H1 (cell line): ENCODE measurements at regions not wholly inside any gene's neighbourhood (a gene's known extent, or its start where the extent isn't known, plus 50 kb on each side); places are given as distances from the start of the nearest gene placed in this dataset.

Experiments
- CTCF ChIA-PET: fragments of 300-600 bp; sonication (Branson Sonifier 250); formaldehyde crosslinking; loops from one replicate; lab custom pipeline; 2021; ENCODE audit not compliant: partially characterized antibody; lab: Charles Lee
- POLR2A ChIA-PET: fragments of 300-600 bp; sonication (Branson Sonifier 250); formaldehyde crosslinking; loops from one replicate; lab custom pipeline; 2021; ENCODE audit warnings: inconsistent platforms; ENCODE audit not compliant: partially characterized antibody; lab: Charles Lee
- DNase-seq, 2 experiments: peaks; one replicate each; pipeline versions ENCODE4 v3.0.0 to v3.0.0-alpha.2; 2010 to 2022; ENCODE audit warnings: low spot score in 2 of 2, low read depth in 1 of 2, mixed read lengths in 1 of 2
- FAIRE-seq: peaks from 2 replicates; lab custom pipeline; 2011; peaks lifted over from hg19 to GRCh38; lab: Jason Lieb, UNC
- H2AFZ ChIP-seq: 2 replicates; pipeline ENCODE4 v1.8.1; 2012; ENCODE audit warnings: low read length, inconsistent platforms
- H2AK5ac ChIP-seq: 2 replicates; pipeline ENCODE4 v1.6.1; 2013; ENCODE audit warnings: low read depth, low read length
- H2BK120ac ChIP-seq: replicated peaks from 2 replicates; pipeline ENCODE3; 2013; ENCODE audit warnings: low read depth, low read length, inconsistent platforms
- H2BK12ac ChIP-seq: 2 replicates; pipeline ENCODE4 v1.6.1; 2013; ENCODE audit warnings: low read depth, low read length
- H2BK15ac ChIP-seq: 2 replicates; pipeline ENCODE4 v1.6.1; 2013; ENCODE audit warnings: low read length
- H2BK20ac ChIP-seq: 2 replicates; pipeline ENCODE4 v1.6.1; 2013; ENCODE audit warnings: low read length
- H2BK5ac ChIP-seq: 2 replicates; pipeline ENCODE4 v1.6.1; 2013; ENCODE audit warnings: low read depth, low read length
- H3K14ac ChIP-seq: 2 replicates; pipeline ENCODE4 v1.6.1; 2013; ENCODE audit warnings: inconsistent platforms; ENCODE audit not compliant: insufficient read length
- H3K18ac ChIP-seq: 2 replicates; pipeline ENCODE4 v1.6.1; 2013; ENCODE audit warnings: low read length; ENCODE audit errors: extremely low read depth
- H3K23ac ChIP-seq: 2 replicates; pipeline ENCODE4 v1.6.1; 2013; ENCODE audit warnings: inconsistent platforms; ENCODE audit not compliant: insufficient read length
- H3K23me2 ChIP-seq: 2 replicates; pipeline ENCODE4 v1.6.1; 2013; ENCODE audit warnings: low read depth, low read length
- H3K27ac ChIP-seq: 2 replicates; pipeline ENCODE4 v1.6.1; 2011; ENCODE audit warnings: low read depth, low read length, inconsistent platforms
- H3K27me3 ChIP-seq, 4 experiments: replicated peaks in 1 of 4; 1 replicate in 1 of 4; 2 replicates in 3 of 4; pipeline versions ENCODE4 v1.6.1 to v1.8.1; 2011 to 2013; ENCODE audit warnings: low read length in 3 of 4, mild to moderate bottlenecking in 3 of 4, inconsistent platforms in 2 of 4, mixed read lengths in 2 of 4, moderate library complexity in 1 of 4; ENCODE audit not compliant: control insufficient read depth in 3 of 4, insufficient read depth in 3 of 4; ENCODE audit errors: extremely low read depth in 1 of 4
- H3K36me3 ChIP-seq, 4 experiments: 2 replicates each; pipeline versions ENCODE4 v1.6.1 to v1.8.1; 2011 to 2013; ENCODE audit warnings: mild to moderate bottlenecking in 4 of 4, low read length in 3 of 4, moderate library complexity in 2 of 4, control low read depth in 1 of 4, inconsistent platforms in 1 of 4; ENCODE audit not compliant: insufficient read depth in 4 of 4, control insufficient read depth in 2 of 4
- H3K4ac ChIP-seq: replicated peaks from 2 replicates; pipeline ENCODE3; 2013; ENCODE audit warnings: low read length, low read depth, mixed read lengths, inconsistent platforms; ENCODE audit not compliant: insufficient read length
- H3K4me1 ChIP-seq, 4 experiments: replicated peaks in 1 of 4; 1 replicate in 1 of 4; 2 replicates in 3 of 4; pipeline versions ENCODE4 v1.6.1 to v1.8.1; 2011 to 2013; ENCODE audit warnings: low read length in 3 of 4, inconsistent platforms in 2 of 4, mixed read lengths in 1 of 4; ENCODE audit not compliant: insufficient read depth in 4 of 4, control insufficient read depth in 3 of 4
- H3K4me2 ChIP-seq, 2 experiments: 2 replicates each; pipeline versions ENCODE4 v1.6.1 to v1.8.1; 2011 to 2013; ENCODE audit warnings: low read depth in 2 of 2, low read length in 2 of 2, control low read depth in 1 of 2, inconsistent platforms in 1 of 2, mild to moderate bottlenecking in 1 of 2; ENCODE audit not compliant: insufficient read depth in 1 of 2
- H3K4me3 ChIP-seq, 4 experiments: fragments of 200-600, 300-600 bp in 1 of 4; sonication (generic), shearing (Covaris generic), sonication (Bioruptor Twin) in 1 of 4; 2 replicates each; pipeline versions ENCODE4 v1.5.1 to v1.8.1; 2011 to 2016; ENCODE audit warnings: low read length in 4 of 4, low read depth in 3 of 4, control low read depth in 2 of 4, inconsistent platforms in 2 of 4, mild to moderate bottlenecking in 2 of 4, mixed read lengths in 1 of 4, moderate library complexity in 1 of 4; ENCODE audit not compliant: insufficient read depth in 2 of 4; ENCODE audit errors: extremely low read depth in 1 of 4
- H3K56ac ChIP-seq: replicated peaks from 2 replicates; pipeline ENCODE3; 2013; ENCODE audit warnings: low read depth, mild to moderate bottlenecking, mixed read lengths, low read length, inconsistent platforms; ENCODE audit not compliant: insufficient read length
- H3K79me1 ChIP-seq: 2 replicates; pipeline ENCODE4 v1.6.1; 2013; ENCODE audit warnings: low read depth, low read length, control low read depth
- H3K79me2 ChIP-seq, 2 experiments: 2 replicates each; pipeline versions ENCODE4 v1.6.1 to v1.8.1; 2012 to 2013; ENCODE audit warnings: low read length in 2 of 2, mild to moderate bottlenecking in 2 of 2, inconsistent platforms in 1 of 2; ENCODE audit not compliant: insufficient read depth in 2 of 2, control insufficient read depth in 1 of 2
- H3K9ac ChIP-seq, 4 experiments: replicated peaks in 1 of 4; 1 replicate in 1 of 4; 2 replicates in 3 of 4; pipeline versions ENCODE4 v1.6.1 to v1.8.1; 2011 to 2013; ENCODE audit warnings: low read depth in 3 of 4, low read length in 3 of 4, control low read depth in 2 of 4, mild to moderate bottlenecking in 2 of 4, moderate library complexity in 2 of 4, inconsistent platforms in 1 of 4; ENCODE audit errors: extremely low read depth in 1 of 4
- H3K9me3 ChIP-seq, 2 experiments: 2 replicates each; pipeline versions ENCODE4 v1.6.1 to v1.8.1; 2012 to 2013; ENCODE audit warnings: mild to moderate bottlenecking in 2 of 2, moderate library complexity in 2 of 2, control low read depth in 1 of 2, inconsistent platforms in 1 of 2, low read depth in 1 of 2, low read length in 1 of 2, mixed read lengths in 1 of 2; ENCODE audit not compliant: insufficient read depth in 2 of 2
- H4K20me1 ChIP-seq, 2 experiments: replicated peaks in 1 of 2; 2 replicates each; pipeline versions ENCODE3 to v1.8.1; 2011 to 2013; ENCODE audit warnings: inconsistent platforms in 2 of 2, low read length in 2 of 2, mild to moderate bottlenecking in 1 of 2; ENCODE audit not compliant: insufficient read depth in 2 of 2, control insufficient read depth in 1 of 2
- H4K5ac ChIP-seq: 2 replicates; pipeline ENCODE4 v1.6.1; 2013; ENCODE audit warnings: low read length, low read depth, mixed read lengths, inconsistent platforms; ENCODE audit not compliant: insufficient read length
- H4K8ac ChIP-seq: 2 replicates; pipeline ENCODE4 v1.8.0; 2013; ENCODE audit warnings: mild to moderate bottlenecking, moderate library complexity, low read length, inconsistent platforms; ENCODE audit not compliant: insufficient read depth; ENCODE audit errors: extremely low read depth
- H4K91ac ChIP-seq: replicated peaks from 2 replicates; pipeline ENCODE3; 2013; ENCODE audit warnings: low read length, mixed read lengths, inconsistent platforms; ENCODE audit not compliant: insufficient read length
- ATF2 ChIP-seq: IDR thresholded peaks from 2 replicates; pipeline ENCODE4 v1.6.1; 2012; ENCODE audit warnings: low read length, inconsistent platforms
- ATF3 ChIP-seq: IDR thresholded peaks from 2 replicates; pipeline ENCODE4 v1.6.1; 2011; ENCODE audit warnings: low read depth, mild to moderate bottlenecking, low read length; ENCODE audit not compliant: insufficient read depth
- E2F6 ChIP-seq: IDR thresholded peaks from 2 replicates; pipeline ENCODE4 v1.6.1; 2012; ENCODE audit warnings: inconsistent platforms
- EGR1 ChIP-seq: IDR thresholded peaks from 2 replicates; pipeline ENCODE4 v1.6.1; 2011; ENCODE audit warnings: low read depth, low read length, borderline replicate concordance
- EZH2 ChIP-seq: fragments of 200-600 bp; sonication (generic); IDR thresholded peaks from 2 replicates; pipeline ENCODE4 v1.7.1; 2012; ENCODE audit warnings: low read depth, mild to moderate bottlenecking, moderate library complexity, low read length, inconsistent platforms; ENCODE audit not compliant: severe bottlenecking
- JUN ChIP-seq: IDR thresholded peaks from 2 replicates; pipeline ENCODE4 v1.6.1; 2011; ENCODE audit warnings: low read depth, mild to moderate bottlenecking, improper control_type of control experiment, low read length
- JUND ChIP-seq: IDR thresholded peaks from 2 replicates; pipeline ENCODE4 v1.6.1; 2011; ENCODE audit warnings: mild to moderate bottlenecking, improper control_type of control experiment, low read length
- RXRA ChIP-seq: IDR thresholded peaks from 2 replicates; pipeline ENCODE4 v1.6.1; 2011; ENCODE audit warnings: low read depth, mild to moderate bottlenecking, low read length, moderate library complexity; ENCODE audit not compliant: insufficient read depth
- SIX5 ChIP-seq: IDR thresholded peaks from 2 replicates; pipeline ENCODE4 v1.6.1; 2011; ENCODE audit warnings: mild to moderate bottlenecking, low read depth, low read length
- TAF1 ChIP-seq: IDR thresholded peaks from 2 replicates; pipeline ENCODE4 v1.6.1; 2011; ENCODE audit warnings: mild to moderate bottlenecking, low read depth, low read length
- WGBS, 2 experiments: shearing (Covaris generic) in 1 of 2; methylation state at CpG; one replicate each; pipeline versions ENCODE4 v1.1.6 to v1.1.7; 2013 to 2015; ENCODE audit warnings: low lambda C conversion rate in 2 of 2, mixed read lengths in 2 of 2, inconsistent platforms in 1 of 2, low coverage in 1 of 2, missing lambda C conversion rate in 1 of 2; ENCODE audit not compliant: insufficient replicate concordance in 2 of 2, insufficient coverage in 1 of 2, insufficient read length in 1 of 2; ENCODE audit errors: extremely low coverage in 1 of 2, missing lambda C conversion rate in 1 of 2; 5-methylcytosine and 5-hydroxymethylcytosine counted together

GRCh38 chr14:57038689-57039088 lies 228.4 kb upstream of the OTX2 start:
- Histone ChIP-seq H2AFZ (no peak overlapping the region), H3K79me1 (no peaks in the 10 kb centered on the region), H3K9me3 (no peaks in the 10 kb centered on the region), H2BK20ac (no peak overlapping the region), H2BK120ac (no peak overlapping the region), H2BK15ac (no peak overlapping the region), H3K4ac (no peak overlapping the region), H3K9ac (no peak overlapping the region), H2BK5ac (no peak overlapping the region), H3K4me2 (no peak overlapping the region), H2BK12ac (no peak overlapping the region), H3K79me2 (no peaks in the 10 kb centered on the region), H3K14ac (no peak overlapping the region), H3K23ac (no peak overlapping the region), H3K56ac (no peak overlapping the region), H4K20me1 (no peaks in the 10 kb centered on the region), H3K27ac (no peak overlapping the region), H4K91ac (no peak overlapping the region), H3K23me2 (no peaks in the 10 kb centered on the region), H4K5ac (no peak overlapping the region), H4K8ac (no peak overlapping the region), H2AK5ac (no peak overlapping the region), H3K27me3 (no peaks in the 10 kb centered on the region), H3K4me1 (no peaks in the 10 kb centered on the region), H3K36me3 (no peaks in the 10 kb centered on the region; a peak in 1 of 8 replicates), H3K18ac (no peak overlapping the region), H3K4me3 (no peak overlapping the region)
- CTCF ChIA-PET, result interaction anchor here (0.8 to 4.4 kb wide), 2 partner anchors 14 to 150 kb away, joined by 3 to 13 read pairs; no protein-coding TSS in a partner anchor
- no peak for FAIRE-seq
- no peak for DNase-seq
- 83% methylated on average over 1 of the region's 1 CpG; no CpG with 5 or more reads in 1 of the 2 experiments for WGBS, 2 experiments
- TF ChIP-seq EZH2, result no peak
- TF ChIP-seq RXRA, result no peak
- TF ChIP-seq JUND, result no peak
- TF ChIP-seq EGR1, result no peak
- no peak for TF ChIP-seq SIX5
- TF ChIP-seq E2F6, result no peak
- TF ChIP-seq ATF2, result no peak
- TF ChIP-seq TAF1, result no peak
- no peak for TF ChIP-seq ATF3
- TF ChIP-seq JUN, result no peak
- POLR2A ChIA-PET, result no interaction called here
